GM19324 (cell line): ENCODE measurements at regions not wholly inside any gene's neighbourhood (a gene's known extent, or its start where the extent isn't known, plus 50 kb on each side); places are given as distances from the start of the nearest gene placed in this dataset.

Experiments used
- ATAC-seq: cut with Tn5 transposase; IDR thresholded peaks from one replicate; pipeline ENCODE4 v1.9.1; 2021; ENCODE audit warnings: mild to moderate bottlenecking, moderate library complexity; ENCODE audit not compliant: unreplicated experiment, low FRiP score

GRCh38 chr3:150107429-150108175, 136.9 kb upstream of the PFN2 start:
- ATAC-seq: no peak

- no peak for ATAC-seq
Measured at GRCh38 chr3:150106740-150107428, 136.2 kb upstream of the PFN2 start.

- ATAC-seq: no peak
Measured at GRCh38 chr3:150105886-150106612, 135.4 kb upstream of the PFN2 start.

GRCh38 chr3:150105025-150105424, 134.3 kb upstream of the PFN2 start:
- no peak for ATAC-seq

GRCh38 chr3:150104564-150104963, 133.9 kb upstream of the PFN2 start:
- ATAC-seq: no peak

- no peak for ATAC-seq
Measured at GRCh38 chr3:150101016-150101415, 130.3 kb upstream of the PFN2 start.

GRCh38 chr3:150098621-150099020, 127.9 kb upstream of the PFN2 start:
- no peak for ATAC-seq

GRCh38 chr3:150097588-150097890, 126.8 kb upstream of the PFN2 start:
- ATAC-seq: no peak

GRCh38 chr3:150096700-150097587, 126.2 kb upstream of the PFN2 start:
- ATAC-seq: no peak

GRCh38 chr3:150094150-150094933, 123.6 kb upstream of the PFN2 start:
- no peak for ATAC-seq

GRCh38 chr3:150091626-150092025, 120.9 kb upstream of the PFN2 start:
- no peak for ATAC-seq

GRCh38 chr3:150090877-150091276, 120.2 kb upstream of the PFN2 start:
- no peak for ATAC-seq

GRCh38 chr3:150090006-150090405, 119.3 kb upstream of the PFN2 start:
- no peak for ATAC-seq

GRCh38 chr3:150084128-150084527, 113.4 kb upstream of the PFN2 start:
- ATAC-seq: no peak

GRCh38 chr3:150083655-150084042, 113.0 kb upstream of the PFN2 start:
- no peak for ATAC-seq

- ATAC-seq: no peak
Measured at GRCh38 chr3:150082898-150083654, 112.4 kb upstream of the PFN2 start.

GRCh38 chr3:150081084-150081483, 110.4 kb upstream of the PFN2 start:
- no peak for ATAC-seq

GRCh38 chr3:150080058-150080730, 109.5 kb upstream of the PFN2 start:
- ATAC-seq: no peak
